ENCODE measurements at regions not wholly inside any gene's neighbourhood (a gene's known extent, or its start where the extent isn't known, plus 50 kb on each side); places are given as distances from the start of the nearest gene placed in this dataset.
A peak's percentile ranks its signal among the peaks of the same experiment; 100 is the strongest.

DNA sequence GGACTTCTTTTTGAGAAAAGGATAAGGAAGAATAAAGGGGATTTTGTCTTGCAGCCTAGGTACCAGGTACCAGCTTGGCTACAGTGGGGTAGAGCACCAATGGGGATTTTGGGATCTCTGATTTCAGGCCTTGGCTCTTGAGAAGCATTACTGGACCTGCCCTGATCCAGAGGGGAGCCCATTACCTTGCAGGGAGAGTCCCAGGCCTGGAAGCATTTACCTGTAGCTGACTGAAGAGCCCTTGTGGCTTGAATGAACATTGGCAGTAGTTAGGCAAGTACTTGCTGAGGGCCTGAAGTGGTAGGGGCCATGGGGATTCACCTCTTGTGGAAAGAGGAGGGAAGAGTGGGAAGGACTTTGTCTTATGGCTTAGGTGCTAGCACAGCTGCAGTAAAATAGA is 308.2 kb upstream of the FBXO33 start:
- TF ChIP-seq CTCF (IDR thresholded peaks at IDR 0.05; ENCODE audit: insufficient read depth, low read depth, low read length, missing control alignments) = no peak
- DNase-seq (ENCODE audit: low read depth) = no peak

GRCh38 chr14:39739796-39740195 is 307.6 kb upstream of the FBXO33 start:
- no peak for DNase-seq (ENCODE audit: low read depth)
- H3K4me3 ChIP-seq (ENCODE audit: low read depth, low read length) = no peak overlapping the region
- no peak for TF ChIP-seq CTCF (IDR thresholded peaks at IDR 0.05; ENCODE audit: insufficient read depth, low read depth, low read length, missing control alignments)

More for the DNA sequence above, 308.2 kb upstream of the FBXO33 start:
- H3K4me3 ChIP-seq (ENCODE audit: low read depth, low read length) = no peak overlapping the region

- no peak for TF ChIP-seq CTCF (IDR thresholded peaks at IDR 0.05; ENCODE audit: insufficient read depth, low read depth, low read length, missing control alignments)
- no peak overlapping the region for H3K4me3 ChIP-seq (ENCODE audit: low read depth, low read length)
- DNase-seq (ENCODE audit: low read depth) = no peak
Observed at GRCh38 chr14:39734306-39734705, 302.1 kb upstream of the FBXO33 start.

- DNase-seq (ENCODE audit: low read depth) = peak; percentile 7
- TF ChIP-seq CTCF (IDR thresholded peaks at IDR 0.05; ENCODE audit: insufficient read depth, low read depth, low read length, missing control alignments) = no peak
- H3K4me3 ChIP-seq (ENCODE audit: low read depth, low read length) = no peak overlapping the region
Observed at GRCh38 chr14:39733741-39734140, 301.5 kb upstream of the FBXO33 start.

GRCh38 chr14:39731912-39732311 is 299.7 kb upstream of the FBXO33 start:
- peak; percentile 27 for DNase-seq (ENCODE audit: low read depth)
- TF ChIP-seq CTCF (IDR thresholded peaks at IDR 0.05; ENCODE audit: insufficient read depth, low read depth, low read length, missing control alignments) = peak; percentile 26
- no peak overlapping the region for H3K4me3 ChIP-seq (ENCODE audit: low read depth, low read length)

GRCh38 chr14:39726563-39726962 is 294.3 kb upstream of the FBXO33 start:
- DNase-seq (ENCODE audit: low read depth) = no peak
- no peak overlapping the region for H3K4me3 ChIP-seq (ENCODE audit: low read depth, low read length)
- TF ChIP-seq CTCF (IDR thresholded peaks at IDR 0.05; ENCODE audit: insufficient read depth, low read depth, low read length, missing control alignments) = no peak

- H3K4me3 ChIP-seq (ENCODE audit: low read depth, low read length) = no peak overlapping the region
- no peak for TF ChIP-seq CTCF (IDR thresholded peaks at IDR 0.05; ENCODE audit: insufficient read depth, low read depth, low read length, missing control alignments)
- DNase-seq (ENCODE audit: low read depth) = no peak
Observed at GRCh38 chr14:39722547-39723273, 290.5 kb upstream of the FBXO33 start.

All from GM12865 (cell line).